ENCODE measurements at regions not wholly inside any gene's neighbourhood (a gene's known extent, or its start where the extent isn't known, plus 50 kb on each side); places are given as distances from the start of the nearest gene placed in this dataset.

GRCh38 chr2:37458133-37458532 is 113.7 kb downstream of the QPCT start:
- no peak for TF ChIP-seq POLR2AphosphoS5 (IDR thresholded peaks at IDR 0.05; ENCODE audit: low read depth, low read length)
- no peak for TF ChIP-seq CHD2 (IDR thresholded peaks at IDR 0.05; ENCODE audit: low read length)
- no peak for TF ChIP-seq SIN3A (conservative IDR thresholded peaks at IDR 0.05 in 1 of 2, IDR thresholded peaks at IDR 0.05 in 1 of 2; ENCODE audit: low read depth in 1 of 2, low read length in 2 of 2)
- TF ChIP-seq CTCF (IDR thresholded peaks at IDR 0.05; ENCODE audit: control extremely low read depth in 1 of 3, insufficient read depth in 1 of 3, low read depth in 1 of 3, low read length in 3 of 3) = no peak
- no peak for TF ChIP-seq EZH2 (IDR thresholded peaks at IDR 0.05; ENCODE audit: low read depth, low read length, severe bottlenecking)
- no peak for TF ChIP-seq BACH1 (IDR thresholded peaks at IDR 0.05; ENCODE audit: low read length)
- no peak for TF ChIP-seq PHF8 (conservative IDR thresholded peaks at IDR 0.05; ENCODE audit: low read depth, low read length)
- no peak for TF ChIP-seq POLR2A (IDR thresholded peaks at IDR 0.05; ENCODE audit: control extremely low read depth in 1 of 2, low read depth in 2 of 2, low read length in 2 of 2)

All from H1 (cell line).